Psoas muscle (tissue), 7 donors: ENCODE measurements at regions not wholly inside any gene's neighbourhood (a gene's known extent, or its start where the extent isn't known, plus 50 kb on each side); places are given as distances from the start of the nearest gene placed in this dataset.

Experiments used
- ATAC-seq, 4 donors: fragments of 200-7000 bp; cut with Tn5 transposase; one replicate each; pipeline ENCODE4 v1.9.1; 2020; ENCODE audit warnings: moderate library complexity in 3 of 4, mild to moderate bottlenecking in 2 of 4
- DNase-seq, 2 donors: peaks; one replicate each; pipeline ENCODE4 v3.0.0-alpha.2; 2020
- H3K27ac ChIP-seq: fragments of 200-600 bp; one replicate; pipeline ENCODE4 v1.8.0; 2022
- H3K27me3 ChIP-seq, 3 donors: fragments of 200-600 bp in 1 of 3; one replicate each; pipeline versions ENCODE4 v1.6.1 to v1.8.0; 2013 to 2022; ENCODE audit warnings: low read length in 2 of 3, mild to moderate bottlenecking in 2 of 3, moderate library complexity in 1 of 3; ENCODE audit not compliant: insufficient read depth in 3 of 3
- H3K36me3 ChIP-seq, 2 donors: fragments of 200-600 bp in 1 of 2; one replicate each; pipeline versions ENCODE4 v1.6.1 to v1.8.0; 2013 to 2022; ENCODE audit warnings: low read depth in 1 of 2, mild to moderate bottlenecking in 1 of 2, moderate library complexity in 1 of 2; ENCODE audit not compliant: insufficient read depth in 1 of 2
- H3K4me1 ChIP-seq: fragments of 200-600 bp; one replicate; pipeline ENCODE4 v1.8.0; 2022
- H3K4me3 ChIP-seq: fragments of 200-600 bp; one replicate; pipeline ENCODE4 v1.8.0; 2022; ENCODE audit warnings: mild to moderate bottlenecking
- H3K9me3 ChIP-seq: fragments of 200-600 bp; one replicate; pipeline ENCODE4 v1.8.0; 2022
- WGBS, 3 donors: extraction: QIAGEN DNeasy Blood & Tissue Kit; methylation state at CpG; one replicate each; pipeline versions ENCODE4 v1.1.6 to v1.1.7; 2013; 5-methylcytosine and 5-hydroxymethylcytosine counted together
- intact Hi-C, 2 donors: fragments of 100-400 bp; cut with DNase I; formaldehyde crosslinking; loops; one replicate each; pipeline versions ENCODE4 v1.11.0 to v1.14.2; 2022
- TF ChIP-seq, protein P1 (sequence below): fragments of 200-600 bp; IDR thresholded peaks from one replicate; pipeline ENCODE4 v1.8.0; 2022; ENCODE audit warnings: antibody characterized with exemption
- donor health status: healthy with polysubstance abuse.
- donor health status: DM: no; HTN: no; CAD: no; lungs with moderate emphysema.
- donor health status: Bipolar disorder and iron deficiency.
- donor health status: healthy.
- donor health status: DM: yes; HTN: yes; CAD: no.
- donor health status: DM: no; HTN: no; CAD: no.
- donor health status: DM: yes; HTN: yes; CAD: no.

DNA sequence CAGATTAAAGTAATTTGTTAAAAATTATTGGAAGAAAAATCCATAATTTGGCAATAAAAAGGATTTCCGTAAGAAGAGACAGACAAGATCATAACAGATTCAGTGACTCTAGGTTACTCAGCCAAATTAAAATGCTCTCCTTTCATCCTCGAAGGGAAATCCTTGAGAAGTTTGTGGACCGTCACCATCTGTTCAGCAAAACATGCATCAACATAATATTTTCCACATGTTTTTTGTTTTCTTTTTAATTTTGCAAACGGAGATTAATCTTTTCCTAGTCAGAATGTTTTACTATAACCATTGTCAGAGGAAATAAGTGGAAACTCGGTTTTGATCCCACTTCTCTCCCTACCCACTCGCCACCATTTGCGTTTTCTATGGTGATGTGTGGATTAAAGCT lies 128.3 kb downstream of the TMCO5A start:
- Histone ChIP-seq H3K36me3 (no peaks in the 10 kb centered on the region), H3K4me3 (no peak overlapping the region), H3K9me3 (no peaks in the 10 kb centered on the region), H3K4me1 (no peaks in the 10 kb centered on the region), H3K27ac (no peak overlapping the region), H3K27me3 (no peaks in the 10 kb centered on the region)
- DNase-seq (no peak), ATAC-seq (no peak)
- 67 to 79% (median 70%) methylated on average over 7 of the region's 7 CpGs for WGBS, 3 donors
- intact Hi-C loops = no loop called here
- TF ChIP-seq, protein P1, sequence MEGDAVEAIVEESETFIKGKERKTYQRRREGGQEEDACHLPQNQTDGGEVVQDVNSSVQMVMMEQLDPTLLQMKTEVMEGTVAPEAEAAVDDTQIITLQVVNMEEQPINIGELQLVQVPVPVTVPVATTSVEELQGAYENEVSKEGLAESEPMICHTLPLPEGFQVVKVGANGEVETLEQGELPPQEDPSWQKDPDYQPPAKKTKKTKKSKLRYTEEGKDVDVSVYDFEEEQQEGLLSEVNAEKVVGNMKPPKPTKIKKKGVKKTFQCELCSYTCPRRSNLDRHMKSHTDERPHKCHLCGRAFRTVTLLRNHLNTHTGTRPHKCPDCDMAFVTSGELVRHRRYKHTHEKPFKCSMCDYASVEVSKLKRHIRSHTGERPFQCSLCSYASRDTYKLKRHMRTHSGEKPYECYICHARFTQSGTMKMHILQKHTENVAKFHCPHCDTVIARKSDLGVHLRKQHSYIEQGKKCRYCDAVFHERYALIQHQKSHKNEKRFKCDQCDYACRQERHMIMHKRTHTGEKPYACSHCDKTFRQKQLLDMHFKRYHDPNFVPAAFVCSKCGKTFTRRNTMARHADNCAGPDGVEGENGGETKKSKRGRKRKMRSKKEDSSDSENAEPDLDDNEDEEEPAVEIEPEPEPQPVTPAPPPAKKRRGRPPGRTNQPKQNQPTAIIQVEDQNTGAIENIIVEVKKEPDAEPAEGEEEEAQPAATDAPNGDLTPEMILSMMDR = no peak

DNA sequence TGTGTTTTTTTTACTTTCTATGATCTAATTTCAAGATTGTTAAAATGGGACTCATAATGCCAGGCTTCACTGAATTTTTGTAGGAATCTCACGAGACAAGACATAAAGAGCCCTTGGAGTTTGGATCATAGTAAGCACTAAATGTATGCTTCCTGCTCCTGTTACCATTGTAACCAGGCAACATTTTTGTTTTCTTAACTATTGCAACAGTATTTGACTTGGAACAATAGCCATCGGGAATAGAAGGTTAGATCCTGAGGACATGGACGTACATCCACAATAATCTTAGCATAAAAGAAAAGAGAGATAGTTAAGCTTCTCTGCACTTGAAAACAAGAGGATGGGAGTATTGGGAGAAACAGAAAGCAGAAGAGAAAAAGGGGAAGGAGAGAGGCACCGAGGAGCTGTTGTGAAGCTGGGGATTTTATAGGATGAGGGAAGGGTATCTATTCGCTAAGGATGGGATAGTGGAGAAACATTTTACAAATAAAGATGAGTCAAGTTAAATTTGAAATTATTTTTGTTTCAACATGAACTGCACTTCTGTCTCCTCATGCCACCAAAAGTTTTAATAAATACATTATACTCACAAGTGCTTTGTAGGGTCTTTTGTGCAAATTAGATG lies 131.4 kb downstream of the TMCO5A start:
- Histone ChIP-seq H3K4me3 (no peak overlapping the region), H3K9me3 (no peaks in the 10 kb centered on the region), H3K4me1 (no peaks in the 10 kb centered on the region), H3K27ac (no peak overlapping the region), H3K36me3 (no peaks in the 10 kb centered on the region), H3K27me3 (no peaks in the 10 kb centered on the region)
- TF ChIP-seq, protein P1 = no peak
- intact Hi-C loops = no loop called here
- WGBS, 3 donors = 73 to 83% (median 81%) methylated on average over 5 of the region's 5 CpGs
- ATAC-seq (no peak), DNase-seq (no peak)

DNA sequence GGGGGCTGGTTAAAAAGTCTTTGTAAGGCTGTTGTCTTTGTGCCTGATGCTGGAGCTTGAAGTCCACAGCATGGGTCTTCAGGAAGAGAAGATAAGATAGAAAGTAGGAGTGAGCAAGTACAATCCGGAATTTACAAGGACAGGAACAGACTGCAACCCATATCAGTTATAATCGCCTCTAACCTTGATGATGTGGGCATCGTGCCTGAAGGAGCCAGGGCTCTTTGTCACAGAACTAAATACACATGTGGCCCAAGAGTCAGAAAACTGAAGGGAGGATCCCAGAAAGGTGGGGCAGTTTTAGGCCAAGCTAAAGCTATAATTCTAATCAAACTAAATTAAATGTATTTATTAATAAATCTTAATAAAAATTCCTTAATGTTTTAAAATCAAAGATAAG lies 132.2 kb downstream of the TMCO5A start:
- Histone ChIP-seq H3K27ac (no peak overlapping the region), H3K4me1 (peaks cover 3% of the 10 kb centered on the region), H3K9me3 (no peaks in the 10 kb centered on the region), H3K36me3 (no peaks in the 10 kb centered on the region), H3K27me3 (peaks cover 0 to 3% (median 2%) of the 10 kb centered on the region in 3 donors), H3K4me3 (no peak overlapping the region)
- no peak for ATAC-seq
- 85 to 95% (median 90%) methylated on average over 3 of the region's 3 CpGs for WGBS, 3 donors
- intact Hi-C loops = no loop called here
- DNase-seq = no peak
- TF ChIP-seq, protein P1 = no peak

DNA sequence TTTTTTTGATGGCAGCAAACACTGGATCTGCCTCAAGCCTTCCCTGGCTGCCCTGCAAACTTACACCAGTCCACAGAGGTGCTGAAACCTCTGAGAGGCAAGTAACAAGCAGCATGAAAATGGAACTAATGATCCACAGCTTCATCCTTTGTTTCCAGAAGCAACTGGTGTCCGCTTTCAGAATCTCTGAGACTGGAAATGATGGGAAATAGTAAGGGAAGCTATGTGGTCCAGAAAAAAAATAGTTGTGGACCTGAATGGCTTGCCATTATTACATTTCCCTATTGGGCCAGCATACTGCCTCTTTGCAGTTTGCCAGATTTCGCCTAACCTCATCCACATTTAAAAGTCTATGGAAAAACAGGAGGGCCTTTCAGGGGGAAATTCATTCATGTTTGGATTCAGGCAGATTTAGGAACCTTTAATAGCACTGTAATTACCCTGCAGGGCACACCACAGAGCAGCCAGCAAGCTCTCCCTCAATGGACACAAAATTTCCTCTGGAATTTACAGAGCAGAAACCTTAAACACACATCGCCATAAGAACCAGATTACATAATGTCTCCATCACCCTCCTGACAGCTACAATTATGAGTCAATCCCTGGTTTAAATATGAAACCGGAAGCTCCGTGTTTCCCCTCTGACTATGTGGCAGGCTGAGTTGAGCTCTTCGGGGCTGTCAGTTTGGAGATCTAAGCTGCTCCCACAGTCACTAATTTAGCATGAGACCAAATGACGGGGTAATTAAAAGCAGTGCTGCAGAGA lies 134.4 kb downstream of the TMCO5A start:
- intact Hi-C loops = no loop called here
- TF ChIP-seq, protein P1 = no peak
- H3K36me3 ChIP-seq = no peaks in the 10 kb centered on the region
- peak overlapping the region; percentile 25 for H3K4me3 ChIP-seq
- ATAC-seq (peak; percentile 34 to 55 (median 43)), DNase-seq (no peak)
- H3K4me1 ChIP-seq = peaks cover 3% of the 10 kb centered on the region
- 14 to 24% (median 16%) methylated on average over 7 of the region's 7 CpGs for WGBS, 3 donors
- peaks cover 0 to 10% (median 2%) of the 10 kb centered on the region in 3 donors for H3K27me3 ChIP-seq
- no peaks in the 10 kb centered on the region for H3K9me3 ChIP-seq
- H3K27ac ChIP-seq = peak overlapping the region; percentile 23
